Lower lobe of right lung (tissue), 2 donors: ENCODE measurements at regions not wholly inside any gene's neighbourhood (a gene's known extent, or its start where the extent isn't known, plus 50 kb on each side); places are given as distances from the start of the nearest gene placed in this dataset.
"Not testable (repeated sequence)": the region's sequence is repeated elsewhere in the genome, so short reads cannot be mapped to it uniquely, and the experiment has no call there.

Experiments used
- ATAC-seq, 2 donors: fragments of 200-7000 bp; cut with Tn5 transposase; one replicate each; pipeline ENCODE4 v1.9.1; 2020 to 2022; ENCODE audit warnings: mild to moderate bottlenecking in 2 of 2, moderate library complexity in 2 of 2
- DNase-seq: peaks from one replicate; pipeline ENCODE4 v3.0.0-alpha.2; 2020
- H3K27ac ChIP-seq: fragments of 200-600 bp; one replicate; pipeline ENCODE4 v1.8.0; 2022
- H3K27me3 ChIP-seq: fragments of 200-600 bp; one replicate; pipeline ENCODE4 v1.8.0; 2022; ENCODE audit warnings: low read depth
- H3K36me3 ChIP-seq: fragments of 200-600 bp; one replicate; pipeline ENCODE4 v1.8.0; 2022; ENCODE audit warnings: mild to moderate bottlenecking
- H3K4me1 ChIP-seq: fragments of 200-600 bp; one replicate; pipeline ENCODE4 v1.8.0; 2022
- H3K4me3 ChIP-seq: fragments of 200-600 bp; one replicate; pipeline ENCODE4 v1.8.0; 2022; ENCODE audit warnings: mild to moderate bottlenecking
- H3K9me3 ChIP-seq: fragments of 200-600 bp; one replicate; pipeline ENCODE4 v1.8.0; 2022
- intact Hi-C: fragments of 100-400 bp; cut with DNase I; formaldehyde crosslinking; loops from one replicate; pipeline ENCODE4 v1.11.0; 2022
- TF ChIP-seq, protein P1 (sequence below): fragments of 200-600 bp; IDR thresholded peaks from one replicate; pipeline ENCODE4 v1.8.0; 2022; ENCODE audit warnings: antibody characterized with exemption, mild to moderate bottlenecking
- donor health status: DM: no; HTN: yes; CAD: no; lungs with severe emphysema.

DNA sequence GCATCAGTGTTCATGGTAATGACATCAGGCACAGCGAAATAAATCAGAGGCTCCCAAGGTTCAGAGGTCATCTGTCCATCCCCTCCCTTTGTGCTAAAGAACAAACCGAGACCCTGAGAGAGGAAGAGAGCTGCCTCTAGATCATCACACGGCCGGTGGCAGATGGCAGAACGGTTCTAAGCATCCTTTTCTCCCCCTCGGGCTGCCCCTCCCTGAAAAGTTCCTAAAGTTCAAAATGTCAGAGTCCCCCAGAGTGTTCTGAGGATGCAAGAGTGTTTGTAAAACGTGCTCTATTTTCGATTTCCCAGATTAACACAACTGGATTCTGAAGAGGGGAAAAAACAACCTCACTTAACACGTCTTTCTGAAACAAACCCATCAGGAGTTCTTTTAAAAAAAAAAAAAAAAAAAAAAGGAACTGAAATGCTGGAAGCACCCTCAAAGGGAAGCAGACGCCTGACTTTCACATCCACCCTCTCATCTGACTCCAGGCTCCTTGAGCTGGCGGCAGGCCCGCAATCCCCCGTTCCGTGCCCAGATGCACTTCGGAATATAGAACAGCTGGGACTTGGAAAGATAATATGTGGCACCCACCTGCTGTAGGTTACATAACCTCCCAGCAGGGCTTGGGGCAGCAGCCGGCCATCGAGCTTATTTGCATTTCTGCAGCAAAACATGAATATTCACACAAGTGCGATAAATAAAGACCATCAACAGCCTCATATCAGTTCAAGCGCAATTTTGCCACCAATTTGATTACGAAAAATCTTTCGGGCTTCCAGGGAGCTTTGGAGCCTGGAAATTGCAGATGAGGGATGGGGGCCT lies 115.5 kb upstream of the SMURF2 start:
- H3K36me3 ChIP-seq, result peaks cover 4% of the 10 kb centered on the region
- intact Hi-C loops, result no loop called here
- H3K4me1 ChIP-seq, result peaks cover 87% of the 10 kb centered on the region
- H3K9me3 ChIP-seq, result no peaks in the 10 kb centered on the region
- ATAC-seq, result no peak
- peak overlapping the region; percentile 70 for H3K27ac ChIP-seq
- no peaks in the 10 kb centered on the region for H3K27me3 ChIP-seq
- TF ChIP-seq, protein P1, sequence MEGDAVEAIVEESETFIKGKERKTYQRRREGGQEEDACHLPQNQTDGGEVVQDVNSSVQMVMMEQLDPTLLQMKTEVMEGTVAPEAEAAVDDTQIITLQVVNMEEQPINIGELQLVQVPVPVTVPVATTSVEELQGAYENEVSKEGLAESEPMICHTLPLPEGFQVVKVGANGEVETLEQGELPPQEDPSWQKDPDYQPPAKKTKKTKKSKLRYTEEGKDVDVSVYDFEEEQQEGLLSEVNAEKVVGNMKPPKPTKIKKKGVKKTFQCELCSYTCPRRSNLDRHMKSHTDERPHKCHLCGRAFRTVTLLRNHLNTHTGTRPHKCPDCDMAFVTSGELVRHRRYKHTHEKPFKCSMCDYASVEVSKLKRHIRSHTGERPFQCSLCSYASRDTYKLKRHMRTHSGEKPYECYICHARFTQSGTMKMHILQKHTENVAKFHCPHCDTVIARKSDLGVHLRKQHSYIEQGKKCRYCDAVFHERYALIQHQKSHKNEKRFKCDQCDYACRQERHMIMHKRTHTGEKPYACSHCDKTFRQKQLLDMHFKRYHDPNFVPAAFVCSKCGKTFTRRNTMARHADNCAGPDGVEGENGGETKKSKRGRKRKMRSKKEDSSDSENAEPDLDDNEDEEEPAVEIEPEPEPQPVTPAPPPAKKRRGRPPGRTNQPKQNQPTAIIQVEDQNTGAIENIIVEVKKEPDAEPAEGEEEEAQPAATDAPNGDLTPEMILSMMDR, result no peak
- H3K4me3 ChIP-seq, result peak overlapping the region; percentile 66
- peak; percentile 66 for DNase-seq

GRCh38 chr17:64776720-64777414 lies 114.8 kb upstream of the SMURF2 start:
- DNase-seq, result peak; percentile 90
- peak overlapping the region; percentile 66 for H3K4me3 ChIP-seq
- H3K27ac ChIP-seq, result peak overlapping the region; percentile 70
- peak; percentile 60 to 62 for ATAC-seq
- TF ChIP-seq, protein P1, result peak; percentile 95
- H3K27me3 ChIP-seq, intact Hi-C loops, H3K9me3 ChIP-seq, H3K36me3 ChIP-seq: not testable (repeated sequence)
- H3K4me1 ChIP-seq, result peaks cover 84% of the 10 kb centered on the region

DNA sequence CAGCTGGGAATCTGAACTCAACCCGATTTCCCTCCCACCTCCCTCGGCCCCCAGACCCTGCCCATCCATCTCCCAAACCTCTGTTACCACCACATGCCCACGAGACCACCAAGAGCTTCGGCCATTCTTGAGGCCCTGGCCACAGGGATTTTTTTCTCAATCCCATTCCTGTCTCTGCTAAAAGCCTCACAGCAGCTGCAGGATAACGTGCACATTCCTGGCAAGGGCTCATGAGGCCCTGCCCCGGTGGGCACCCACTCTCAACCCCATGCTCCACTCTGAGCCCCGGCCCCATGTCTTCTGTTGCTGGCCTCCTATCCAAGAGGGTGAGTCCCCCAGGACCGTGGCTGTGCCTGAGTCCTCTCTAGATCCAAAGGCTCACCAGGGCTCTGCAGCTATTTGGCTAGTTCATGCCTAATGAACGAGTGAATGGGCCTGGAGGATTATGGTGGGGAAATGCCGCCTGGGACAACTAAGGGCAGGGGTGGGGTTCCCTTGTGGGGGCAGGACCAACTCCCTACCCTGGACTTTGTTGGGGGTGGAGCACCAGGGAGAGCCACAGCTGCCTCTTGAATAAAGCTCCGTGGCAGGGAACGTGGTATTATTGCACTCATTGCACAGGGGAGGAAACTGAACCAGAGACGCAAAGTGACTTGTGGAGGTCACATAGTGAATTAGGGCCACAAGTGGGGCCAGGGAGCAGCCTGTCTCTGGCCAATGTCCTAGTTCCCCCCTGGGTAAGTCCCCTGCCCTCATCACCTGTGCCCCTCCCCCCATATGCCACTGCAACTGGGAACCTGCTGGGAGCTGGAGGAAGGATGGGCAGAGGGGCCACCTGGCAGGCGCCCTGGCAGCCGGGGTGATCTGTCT lies 113.8 kb upstream of the SMURF2 start:
- DNase-seq (no peak), ATAC-seq (no peak)
- TF ChIP-seq, protein P1, result no peak
- Histone ChIP-seq H3K4me1 (peaks cover 77% of the 10 kb centered on the region), H3K9me3 (no peaks in the 10 kb centered on the region), H3K27ac (peak overlapping the region; percentile 70), H3K36me3 (peaks cover 4% of the 10 kb centered on the region), H3K27me3 (no peaks in the 10 kb centered on the region), H3K4me3 (no peak overlapping the region)
- intact Hi-C loops, result no loop called here

GRCh38 chr17:64774888-64775540 lies 112.9 kb upstream of the SMURF2 start:
- ATAC-seq, result no peak
- Histone ChIP-seq H3K4me1 (peaks cover 68% of the 10 kb centered on the region), H3K9me3 (no peaks in the 10 kb centered on the region), H3K27me3 (no peaks in the 10 kb centered on the region), H3K27ac (peak overlapping the region; percentile 64), H3K36me3 (peaks cover 11% of the 10 kb centered on the region), H3K4me3 (no peak overlapping the region)
- TF ChIP-seq, protein P1, result no peak
- intact Hi-C loops, result no loop called here
- no peak for DNase-seq
